Spleen (tissue), 11 donors: ENCODE measurements at regions not wholly inside any gene's neighbourhood (a gene's known extent, or its start where the extent isn't known, plus 50 kb on each side); places are given as distances from the start of the nearest gene placed in this dataset.
"Not testable (repeated sequence)": the region's sequence is repeated elsewhere in the genome, so short reads cannot be mapped to it uniquely, and the experiment has no call there.

ENCODE experiments used
- DNase-seq: peaks from one replicate; pipeline ENCODE4 v3.0.0-alpha.2; 2020
- H3K27ac ChIP-seq, 8 donors: fragments of 200-600 bp; sonication (generic) in 7 of 8; 1 replicate in 4 of 8; 2 replicates in 4 of 8; pipeline versions ENCODE4 v1.5.0 to v1.8.0; 2016 to 2021; ENCODE audit warnings: inconsistent platforms in 4 of 8, mild to moderate bottlenecking in 4 of 8, moderate library complexity in 1 of 8
- H3K27me3 ChIP-seq, 7 donors: fragments of 200-600 bp; sonication (generic) in 6 of 7; replicated peaks in 1 of 7; 1 replicate in 4 of 7; 2 replicates in 3 of 7; pipeline versions ENCODE4 v1.5.0 to v1.8.0; 2016 to 2021; ENCODE audit warnings: inconsistent platforms in 3 of 7, mild to moderate bottlenecking in 1 of 7
- H3K36me3 ChIP-seq, 6 donors: fragments of 200-600 bp; sonication (generic) in 5 of 6; 1 replicate in 4 of 6; 2 replicates in 2 of 6; pipeline versions ENCODE4 v1.5.0 to v1.8.0; 2016 to 2021; ENCODE audit warnings: inconsistent platforms in 2 of 6
- H3K4me1 ChIP-seq, 6 donors: fragments of 200-600 bp; sonication (generic) in 5 of 6; 1 replicate in 3 of 6; 2 replicates in 3 of 6; pipeline versions ENCODE4 v1.5.0 to v1.8.0; 2016 to 2021; ENCODE audit warnings: inconsistent platforms in 3 of 6
- H3K4me3 ChIP-seq, 8 donors: fragments of 200-600 bp; sonication (generic) in 7 of 8; 1 replicate in 4 of 8; 2 replicates in 4 of 8; pipeline versions ENCODE4 v1.5.0 to v1.8.0; 2016 to 2021; ENCODE audit warnings: inconsistent platforms in 4 of 8, mild to moderate bottlenecking in 4 of 8, moderate library complexity in 2 of 8
- H3K9me3 ChIP-seq, 8 donors: fragments of 200-600 bp; sonication (generic) in 7 of 8; 1 replicate in 4 of 8; 2 replicates in 4 of 8; pipeline versions ENCODE4 v1.5.0 to v1.8.0; 2016 to 2021; ENCODE audit warnings: inconsistent platforms in 4 of 8
- POLR2A ChIP-seq, 3 donors: fragments of 450-650 bp; IDR thresholded peaks; one replicate each; pipeline ENCODE4 v1.5.1; 2017; ENCODE audit warnings: antibody characterized with exemption in 3 of 3, mild to moderate bottlenecking in 1 of 3
- POLR2AphosphoS5 ChIP-seq, 3 donors: sonication (generic); formaldehyde crosslinking; IDR thresholded peaks; one replicate each; pipeline ENCODE4 v1.5.1; 2017; ENCODE audit warnings: antibody characterized with exemption in 3 of 3
- WGBS, 5 donors: extraction: QIAGEN DNeasy Blood & Tissue Kit in 3 of 5; methylation state at CpG; one replicate each; pipeline versions ENCODE4 v1.1.5 to v1.1.7; 2013 to 2018; 5-methylcytosine and 5-hydroxymethylcytosine counted together
- intact Hi-C: fragments of 100-400 bp; cut with DNase I; formaldehyde crosslinking; loops from one replicate; pipeline ENCODE4 v1.15.0; 2023; ENCODE audit warnings: low total_unique reads
- TF ChIP-seq, protein P1 (sequence below), 11 experiments: fragments of 200-600 bp in 7 of 11; fragments of 450-650 bp in 4 of 11; sonication (generic) in 4 of 11; IDR thresholded peaks in 8 of 11; conservative IDR thresholded peaks in 3 of 11; 1 replicate in 7 of 11; 2 replicates in 4 of 11; pipeline versions ENCODE4 v1.4.0 to v1.8.0; 2016 to 2021; ENCODE audit warnings: antibody characterized with exemption in 11 of 11, inconsistent platforms in 4 of 11, mild to moderate bottlenecking in 1 of 11
- donor health status: healthy with polysubstance abuse.
- donor health status: DM: no; HTN: no; CAD: no; lungs with moderate emphysema.
- donor health status: DM: no; HTN: no; CAD: no.
- donor health status: Bipolar disorder and iron deficiency.
- donor health status: healthy.
- donor health status: DM: no; HTN: no; CAD: no.
- donor health status: DM: yes; HTN: yes; CAD: no.

DNA sequence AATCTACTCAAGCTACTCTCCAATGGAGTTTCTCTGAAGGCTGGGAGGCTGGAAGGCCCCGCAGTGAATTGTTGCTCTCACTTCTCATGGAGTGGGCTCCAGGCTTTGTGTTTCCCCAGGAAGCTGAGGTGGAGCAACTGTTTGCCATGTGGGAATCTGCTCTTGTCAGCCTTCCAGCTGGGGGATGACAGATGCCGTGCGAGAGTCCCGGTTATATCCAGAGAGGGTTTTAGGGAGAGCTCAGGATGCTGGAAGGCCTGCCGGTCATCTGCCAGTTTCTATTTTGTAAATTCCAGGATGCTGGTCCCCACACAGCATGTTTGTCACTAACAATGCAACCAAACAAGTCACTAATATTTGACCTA lies 98.2 kb upstream of the NAA20 start:
- Histone ChIP-seq H3K27me3 (no peaks in the 10 kb centered on the region), H3K27ac (peak overlapping the region in 6 of 8 donors; percentile 15 to 79 (median 62)), H3K9me3 (no peaks in the 10 kb centered on the region), H3K4me1 (peaks cover 38 to 97% (median 74%) of the 10 kb centered on the region in 6 donors), H3K36me3 (no peaks in the 10 kb centered on the region), H3K4me3 (no peak overlapping the region)
- TF ChIP-seq, protein P1, sequence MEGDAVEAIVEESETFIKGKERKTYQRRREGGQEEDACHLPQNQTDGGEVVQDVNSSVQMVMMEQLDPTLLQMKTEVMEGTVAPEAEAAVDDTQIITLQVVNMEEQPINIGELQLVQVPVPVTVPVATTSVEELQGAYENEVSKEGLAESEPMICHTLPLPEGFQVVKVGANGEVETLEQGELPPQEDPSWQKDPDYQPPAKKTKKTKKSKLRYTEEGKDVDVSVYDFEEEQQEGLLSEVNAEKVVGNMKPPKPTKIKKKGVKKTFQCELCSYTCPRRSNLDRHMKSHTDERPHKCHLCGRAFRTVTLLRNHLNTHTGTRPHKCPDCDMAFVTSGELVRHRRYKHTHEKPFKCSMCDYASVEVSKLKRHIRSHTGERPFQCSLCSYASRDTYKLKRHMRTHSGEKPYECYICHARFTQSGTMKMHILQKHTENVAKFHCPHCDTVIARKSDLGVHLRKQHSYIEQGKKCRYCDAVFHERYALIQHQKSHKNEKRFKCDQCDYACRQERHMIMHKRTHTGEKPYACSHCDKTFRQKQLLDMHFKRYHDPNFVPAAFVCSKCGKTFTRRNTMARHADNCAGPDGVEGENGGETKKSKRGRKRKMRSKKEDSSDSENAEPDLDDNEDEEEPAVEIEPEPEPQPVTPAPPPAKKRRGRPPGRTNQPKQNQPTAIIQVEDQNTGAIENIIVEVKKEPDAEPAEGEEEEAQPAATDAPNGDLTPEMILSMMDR (IDR thresholded peaks at IDR 0.05 in 8 of 11, conservative IDR thresholded peaks at IDR 0.05 in 3 of 11) = no peak
- peak in 2 of 3 donors; percentile 27 to 28 for TF ChIP-seq POLR2AphosphoS5 (IDR thresholded peaks at IDR 0.05)
- intact Hi-C loops = no loop called here
- WGBS, 5 donors = 62 to 83% (median 72%) methylated on average over 5 of the region's 5 CpGs
- DNase-seq = no peak

DNA sequence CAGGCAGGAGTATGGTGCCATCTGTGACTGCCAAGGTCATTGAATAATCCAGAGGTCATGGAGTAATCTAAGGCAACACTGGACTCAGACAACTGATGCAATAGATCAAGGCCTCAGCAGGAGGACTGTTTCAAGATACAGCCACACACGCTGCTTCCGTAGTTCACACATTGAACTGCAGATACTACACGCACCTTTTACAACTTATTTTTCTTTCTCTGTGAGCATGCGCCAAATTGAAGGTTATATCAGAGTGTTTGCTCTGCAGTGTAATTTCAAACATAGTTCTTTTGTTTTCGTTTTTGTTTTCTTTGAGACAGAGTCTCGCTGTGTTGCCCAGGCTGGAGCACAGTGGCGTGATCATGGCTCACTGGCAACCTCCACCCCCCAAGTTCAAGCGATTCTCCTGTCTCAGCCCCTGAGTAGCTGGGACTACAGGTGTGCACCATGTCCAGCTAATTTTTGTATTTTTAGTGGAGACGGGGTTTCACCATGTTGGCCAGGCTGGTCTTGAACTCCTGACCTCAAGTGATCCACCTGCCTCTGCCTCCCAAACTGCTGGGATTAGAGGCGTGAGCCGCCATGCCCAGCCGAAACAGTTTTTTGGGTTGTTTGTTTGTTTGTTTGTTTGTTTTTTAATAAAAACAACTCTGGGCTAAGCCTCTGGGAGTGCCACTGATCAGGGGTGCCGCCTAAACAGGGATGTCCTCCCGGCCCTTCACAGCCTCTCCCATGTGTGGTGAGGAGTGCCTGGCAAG lies 96.6 kb upstream of the NAA20 start:
- Histone ChIP-seq H3K27ac (peak overlapping the region in 6 of 8 donors; percentile 38 to 79 (median 65)), H3K36me3 (no peaks in the 10 kb centered on the region), H3K4me1 (peaks cover 33 to 81% (median 61%) of the 10 kb centered on the region in 6 donors), H3K27me3 (no peaks in the 10 kb centered on the region), H3K4me3 (no peak overlapping the region), H3K9me3 (no peaks in the 10 kb centered on the region)
- intact Hi-C loops = no loop called here
- TF ChIP-seq POLR2A (IDR thresholded peaks at IDR 0.05) (no peak), POLR2AphosphoS5 (IDR thresholded peaks at IDR 0.05) (no peak)
- TF ChIP-seq, protein P1 (IDR thresholded peaks at IDR 0.05 in 8 of 11, conservative IDR thresholded peaks at IDR 0.05 in 3 of 11) = no peak
- 86 to 91% (median 87%) methylated on average over 14 of the region's 14 CpGs for WGBS, 5 donors
- DNase-seq = no peak

DNA sequence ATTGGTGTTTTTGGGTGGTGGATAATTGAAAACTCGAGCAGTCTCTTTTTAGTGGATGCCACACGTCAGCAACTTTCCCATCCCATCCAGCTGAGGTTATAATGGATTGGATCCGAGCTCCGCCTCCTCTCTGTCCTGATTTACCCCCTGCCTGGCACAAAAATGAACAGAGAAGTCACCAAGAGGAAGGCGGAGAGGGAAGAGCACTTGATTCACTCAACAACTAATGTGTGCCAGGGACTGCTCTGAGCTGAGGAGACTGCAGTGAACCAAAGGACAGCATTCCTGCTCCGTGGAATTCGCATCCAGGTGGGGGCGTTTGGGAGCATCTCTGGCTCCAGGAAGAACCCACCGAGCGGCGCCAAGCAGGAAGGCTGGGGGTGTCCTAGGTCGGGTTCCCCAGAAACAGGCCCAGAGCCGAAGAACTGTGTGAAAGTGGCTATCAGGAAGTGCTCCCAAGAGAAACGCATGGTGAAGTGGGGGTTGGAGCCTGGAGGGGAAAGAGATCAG lies 95.8 kb upstream of the NAA20 start:
- Histone ChIP-seq H3K4me3 (peak overlapping the region in 1 of 8 donors; percentile 8), H3K27me3 (no peaks in the 10 kb centered on the region), H3K27ac (peak overlapping the region in 7 of 8 donors; percentile 26 to 79 (median 62)), H3K9me3 (no peaks in the 10 kb centered on the region), H3K4me1 (peaks cover 25 to 73% (median 54%) of the 10 kb centered on the region in 6 donors), H3K36me3 (no peaks in the 10 kb centered on the region)
- 61 to 75% (median 70%) methylated on average over 14 of the region's 14 CpGs for WGBS, 5 donors
- intact Hi-C loops = no loop called here
- TF ChIP-seq, protein P1 (IDR thresholded peaks at IDR 0.05 in 8 of 11, conservative IDR thresholded peaks at IDR 0.05 in 3 of 11) = no peak
- TF ChIP-seq POLR2AphosphoS5 (IDR thresholded peaks at IDR 0.05) = peak in 2 of 3 donors; percentile 31 to 38
- no peak for DNase-seq

DNA sequence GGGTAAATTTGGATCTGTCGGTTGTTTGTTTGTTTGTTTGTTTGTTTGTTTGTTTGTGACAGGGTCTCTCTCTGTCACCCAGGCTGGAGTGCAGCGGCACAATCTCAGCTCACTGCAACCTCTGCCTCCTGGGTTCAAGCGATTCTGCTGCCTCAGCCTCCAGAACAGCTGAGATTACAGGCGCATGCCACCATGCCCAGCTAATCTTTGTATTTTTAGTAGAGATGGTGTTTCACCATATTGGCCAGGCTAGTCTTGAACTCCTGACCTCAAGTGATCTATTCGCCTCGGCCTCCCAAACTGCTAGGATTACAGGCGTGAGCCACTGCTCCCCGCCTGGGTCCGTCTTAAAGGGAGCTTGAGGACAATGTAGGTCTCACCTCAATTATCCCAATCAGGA lies 95.3 kb upstream of the NAA20 start:
- DNase-seq, H3K36me3 ChIP-seq, intact Hi-C loops, H3K9me3 ChIP-seq, H3K27me3 ChIP-seq: not testable (repeated sequence)
- Histone ChIP-seq H3K4me3 (peak overlapping the region in 1 of 8 donors; percentile 8), H3K4me1 (peaks cover 21 to 72% (median 52%) of the 10 kb centered on the region in 6 donors), H3K27ac (peak overlapping the region in 7 of 8 donors; percentile 26 to 79 (median 62))
- 72 to 84% (median 76%) methylated on average over 5 to 9 of the region's 9 CpGs for WGBS, 5 donors
